ENCODE measurements at regions not wholly inside any gene's neighbourhood (a gene's known extent, or its start where the extent isn't known, plus 50 kb on each side); places are given as distances from the start of the nearest gene placed in this dataset.

DNA sequence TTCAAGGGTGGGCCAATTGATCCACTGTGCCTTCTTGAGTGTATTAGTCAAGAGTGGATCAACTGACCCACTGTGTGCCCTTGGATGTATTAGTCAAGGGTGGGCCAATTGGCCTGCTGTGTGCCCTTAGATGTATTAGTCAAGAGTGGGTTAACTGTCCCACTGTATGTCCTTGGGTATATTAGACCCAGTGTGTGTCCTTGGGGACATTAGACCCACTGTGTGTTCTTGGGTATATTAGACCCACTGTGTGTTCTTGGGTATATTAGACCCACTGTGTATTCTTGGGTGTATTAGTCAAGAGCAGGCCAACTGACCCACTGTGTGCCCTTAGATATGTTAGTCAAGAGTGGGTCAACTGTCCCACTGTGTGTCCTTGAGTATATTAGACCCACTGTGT lies 601.8 kb downstream of the TYW1 start:
- TF ChIP-seq, protein P1, sequence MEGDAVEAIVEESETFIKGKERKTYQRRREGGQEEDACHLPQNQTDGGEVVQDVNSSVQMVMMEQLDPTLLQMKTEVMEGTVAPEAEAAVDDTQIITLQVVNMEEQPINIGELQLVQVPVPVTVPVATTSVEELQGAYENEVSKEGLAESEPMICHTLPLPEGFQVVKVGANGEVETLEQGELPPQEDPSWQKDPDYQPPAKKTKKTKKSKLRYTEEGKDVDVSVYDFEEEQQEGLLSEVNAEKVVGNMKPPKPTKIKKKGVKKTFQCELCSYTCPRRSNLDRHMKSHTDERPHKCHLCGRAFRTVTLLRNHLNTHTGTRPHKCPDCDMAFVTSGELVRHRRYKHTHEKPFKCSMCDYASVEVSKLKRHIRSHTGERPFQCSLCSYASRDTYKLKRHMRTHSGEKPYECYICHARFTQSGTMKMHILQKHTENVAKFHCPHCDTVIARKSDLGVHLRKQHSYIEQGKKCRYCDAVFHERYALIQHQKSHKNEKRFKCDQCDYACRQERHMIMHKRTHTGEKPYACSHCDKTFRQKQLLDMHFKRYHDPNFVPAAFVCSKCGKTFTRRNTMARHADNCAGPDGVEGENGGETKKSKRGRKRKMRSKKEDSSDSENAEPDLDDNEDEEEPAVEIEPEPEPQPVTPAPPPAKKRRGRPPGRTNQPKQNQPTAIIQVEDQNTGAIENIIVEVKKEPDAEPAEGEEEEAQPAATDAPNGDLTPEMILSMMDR (IDR thresholded peaks at IDR 0.05): no peak
- no peak for TF ChIP-seq POLR2A (IDR thresholded peaks at IDR 0.05)
